Activated B cell treated with CpG ODN at 0.5 μM for 24 hours (primary cell): ENCODE measurements at regions not wholly inside any gene's neighbourhood (a gene's known extent, or its start where the extent isn't known, plus 50 kb on each side); places are given as distances from the start of the nearest gene placed in this dataset.

Source experiments
- ATAC-seq: fragments of 200-7000 bp; cut with Tn5 transposase; one replicate; pipeline ENCODE4 v1.10.0; 2021; ENCODE audit warnings: low read depth, mild to moderate bottlenecking, moderate library complexity
- CTCF ChIA-PET: fragments of 350-600 bp; sonication (Branson Sonifier 250); formaldehyde crosslinking; loops from one replicate; lab custom pipeline; 2021; ENCODE audit warnings: antibody characterized with exemption; lab: Charles Lee
- POLR2A ChIA-PET: fragments of 350-600 bp; sonication (Branson Sonifier 250); formaldehyde crosslinking; loops from one replicate; lab custom pipeline; 2021; ENCODE audit warnings: antibody characterized with exemption; lab: Charles Lee
- DNase-seq: peaks from one replicate; pipeline ENCODE4 v3.0.0; 2022
- H3K27ac Mint-ChIP-seq: one replicate; pipeline ENCODE4 v1.8.0; 2020; ENCODE audit warnings: mixed read lengths
- H3K27me3 Mint-ChIP-seq: one replicate; pipeline ENCODE4 v1.8.0; 2021; ENCODE audit warnings: mixed read lengths
- H3K36me3 Mint-ChIP-seq: one replicate; pipeline ENCODE4 v1.8.0; 2021; ENCODE audit warnings: low read depth, mixed read lengths
- H3K4me1 Mint-ChIP-seq: one replicate; pipeline ENCODE4 v1.8.0; 2021; ENCODE audit warnings: mixed read lengths
- H3K4me3 Mint-ChIP-seq: one replicate; pipeline ENCODE4 v1.8.0; 2020; ENCODE audit warnings: mild to moderate bottlenecking, mixed read lengths
- H3K9me3 Mint-ChIP-seq: one replicate; pipeline ENCODE4 v1.8.0; 2020; ENCODE audit warnings: mixed read lengths
- intact Hi-C: fragments of 100-400 bp; cut with micrococcal nuclease; formaldehyde crosslinking; loops from one replicate; pipeline ENCODE4 v1.15.1; 2024
- TF ChIP-seq, protein P1 (sequence below): fragments of 200-600 bp; IDR thresholded peaks from one replicate; pipeline ENCODE4 v1.8.0; 2022; ENCODE audit warnings: antibody characterized with exemption, mild to moderate bottlenecking

DNA sequence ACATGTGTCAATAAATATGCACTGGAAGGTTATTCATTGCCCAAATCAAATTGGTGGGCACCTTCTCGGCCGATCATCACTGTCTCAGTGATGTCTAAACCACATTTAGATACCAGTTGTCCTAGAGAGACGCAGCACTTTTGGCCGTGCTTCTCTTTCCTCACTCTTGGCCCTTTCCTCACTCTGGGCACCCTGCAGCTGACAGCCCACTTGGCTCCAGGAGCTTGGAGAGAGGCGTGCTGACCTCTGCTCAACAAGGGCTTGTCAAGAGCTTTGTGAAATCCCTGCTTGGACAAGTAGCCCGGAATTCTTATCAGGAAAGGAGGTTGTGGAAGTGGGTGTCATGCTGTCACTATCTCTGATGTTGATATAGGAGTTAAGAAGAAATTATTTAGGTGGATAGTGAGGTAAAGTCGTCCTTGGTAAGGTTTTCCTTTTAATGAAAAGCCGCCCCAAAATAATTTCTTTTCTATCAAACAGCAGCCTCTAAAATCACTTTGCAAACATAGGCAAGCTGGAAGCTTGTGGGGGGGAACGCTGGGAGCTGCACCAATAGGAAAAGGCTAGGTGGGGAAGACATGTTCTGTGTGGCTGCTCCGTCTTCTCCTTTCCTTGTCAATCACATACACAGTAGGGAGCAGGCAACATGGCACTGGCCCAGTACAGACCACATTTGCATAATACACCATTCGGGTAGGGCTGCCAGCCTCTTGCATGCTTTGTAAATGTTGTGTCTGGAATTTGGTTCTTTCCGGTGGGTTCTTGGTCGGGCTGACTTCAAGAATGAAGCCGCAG, 126.8 kb upstream of the UBE3A start:
- POLR2A ChIA-PET: no interaction called here
- Mint-ChIP-seq H3K27ac (no peak overlapping the region), H3K36me3 (no peaks in the 10 kb centered on the region), H3K4me1 (no peaks in the 10 kb centered on the region), H3K4me3 (no peak overlapping the region), H3K9me3 (peaks cover 5% of the 10 kb centered on the region), H3K27me3 (no peaks in the 10 kb centered on the region)
- TF ChIP-seq, protein P1, sequence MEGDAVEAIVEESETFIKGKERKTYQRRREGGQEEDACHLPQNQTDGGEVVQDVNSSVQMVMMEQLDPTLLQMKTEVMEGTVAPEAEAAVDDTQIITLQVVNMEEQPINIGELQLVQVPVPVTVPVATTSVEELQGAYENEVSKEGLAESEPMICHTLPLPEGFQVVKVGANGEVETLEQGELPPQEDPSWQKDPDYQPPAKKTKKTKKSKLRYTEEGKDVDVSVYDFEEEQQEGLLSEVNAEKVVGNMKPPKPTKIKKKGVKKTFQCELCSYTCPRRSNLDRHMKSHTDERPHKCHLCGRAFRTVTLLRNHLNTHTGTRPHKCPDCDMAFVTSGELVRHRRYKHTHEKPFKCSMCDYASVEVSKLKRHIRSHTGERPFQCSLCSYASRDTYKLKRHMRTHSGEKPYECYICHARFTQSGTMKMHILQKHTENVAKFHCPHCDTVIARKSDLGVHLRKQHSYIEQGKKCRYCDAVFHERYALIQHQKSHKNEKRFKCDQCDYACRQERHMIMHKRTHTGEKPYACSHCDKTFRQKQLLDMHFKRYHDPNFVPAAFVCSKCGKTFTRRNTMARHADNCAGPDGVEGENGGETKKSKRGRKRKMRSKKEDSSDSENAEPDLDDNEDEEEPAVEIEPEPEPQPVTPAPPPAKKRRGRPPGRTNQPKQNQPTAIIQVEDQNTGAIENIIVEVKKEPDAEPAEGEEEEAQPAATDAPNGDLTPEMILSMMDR: no peak
- ATAC-seq: no peak
- intact Hi-C loops: no loop called here
- CTCF ChIA-PET: no interaction called here
- DNase-seq: no peak

DNA sequence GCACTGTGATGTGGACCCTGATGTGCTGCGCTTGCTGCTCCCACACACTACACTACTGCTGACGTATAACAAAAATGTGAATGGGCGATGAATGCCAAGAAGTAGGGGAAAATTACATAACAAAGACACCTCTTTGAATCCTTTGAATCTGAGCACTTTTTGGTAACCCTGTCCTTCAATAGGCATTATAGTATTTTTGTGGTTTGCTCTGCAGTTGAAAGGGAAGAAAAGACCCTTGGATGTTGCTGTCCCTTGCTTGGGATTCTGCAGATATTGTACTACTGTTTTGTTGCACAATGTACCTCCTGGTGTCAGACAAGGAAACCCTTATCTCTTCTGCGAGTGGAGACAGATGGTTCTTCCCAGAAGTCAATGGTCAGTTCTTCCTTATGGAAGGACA, 124.8 kb upstream of the UBE3A start:
- TF ChIP-seq, protein P1: no peak
- ChIA-PET POLR2A (no interaction called here), CTCF (no interaction called here)
- no peak overlapping the region for H3K4me3 Mint-ChIP-seq
- no peak for DNase-seq
- H3K27ac Mint-ChIP-seq: no peak overlapping the region
- intact Hi-C loops: no loop called here
- ATAC-seq: no peak
- H3K4me1 Mint-ChIP-seq: no peaks in the 10 kb centered on the region
- no peaks in the 10 kb centered on the region for H3K27me3 Mint-ChIP-seq
- H3K9me3 Mint-ChIP-seq: peaks cover 5% of the 10 kb centered on the region
- H3K36me3 Mint-ChIP-seq: no peaks in the 10 kb centered on the region

DNA sequence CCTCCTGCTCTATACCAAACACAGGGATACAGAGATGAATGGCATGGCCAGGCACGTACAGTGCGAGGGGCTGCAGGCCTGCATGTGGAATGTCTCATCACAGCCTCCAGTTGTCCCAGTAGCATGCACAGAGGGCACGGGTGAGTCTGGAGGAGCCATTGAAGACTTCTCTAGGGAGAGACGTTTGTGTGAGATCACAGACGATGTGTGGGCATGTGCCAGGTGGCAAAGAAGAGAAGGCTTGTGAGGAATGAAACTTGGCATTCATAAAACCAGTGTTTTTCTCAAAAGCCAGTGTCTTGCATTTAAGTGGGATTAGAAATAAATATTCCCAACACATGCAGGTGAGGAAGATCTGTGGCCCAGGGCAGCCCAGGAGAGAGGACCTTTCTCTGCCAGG, 119.1 kb upstream of the UBE3A start:
- no peak overlapping the region for H3K4me3 Mint-ChIP-seq
- DNase-seq (no peak), ATAC-seq (no peak)
- H3K9me3 Mint-ChIP-seq: no peaks in the 10 kb centered on the region
- intact Hi-C loops: no loop called here
- POLR2A ChIA-PET: no interaction called here
- CTCF ChIA-PET: no interaction called here
- TF ChIP-seq, protein P1: no peak
- no peaks in the 10 kb centered on the region for H3K36me3 Mint-ChIP-seq
- H3K27ac Mint-ChIP-seq: no peak overlapping the region
- H3K27me3 Mint-ChIP-seq: no peaks in the 10 kb centered on the region
- no peaks in the 10 kb centered on the region for H3K4me1 Mint-ChIP-seq

DNA sequence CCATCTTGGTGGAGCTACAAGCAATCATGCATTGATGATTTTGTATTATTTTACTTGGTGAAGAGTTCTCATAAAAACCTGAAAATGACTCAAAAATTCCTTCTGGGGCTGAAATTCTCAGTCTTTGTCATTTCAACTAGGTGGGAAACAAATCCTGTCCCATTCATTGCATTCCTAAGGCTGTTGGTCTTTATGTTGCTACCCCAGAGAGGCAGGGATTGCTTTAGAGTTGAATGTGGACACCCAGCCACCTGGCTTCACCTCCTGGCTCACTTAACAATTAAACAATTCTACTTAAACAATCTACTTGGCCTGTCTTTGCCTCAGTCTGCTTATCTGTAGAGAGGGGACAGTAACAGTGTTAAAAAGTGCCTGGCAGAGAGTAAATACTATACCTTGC, 117.3 kb upstream of the UBE3A start:
- peaks cover 2% of the 10 kb centered on the region for H3K9me3 Mint-ChIP-seq
- H3K4me1 Mint-ChIP-seq: no peaks in the 10 kb centered on the region
- DNase-seq: no peak
- H3K4me3 Mint-ChIP-seq: no peak overlapping the region
- no peaks in the 10 kb centered on the region for H3K27me3 Mint-ChIP-seq
- TF ChIP-seq, protein P1: no peak
- CTCF ChIA-PET: no interaction called here
- H3K36me3 Mint-ChIP-seq: no peaks in the 10 kb centered on the region
- H3K27ac Mint-ChIP-seq: no peak overlapping the region
- ATAC-seq: no peak
- POLR2A ChIA-PET: no interaction called here
- intact Hi-C loops: no loop called here

DNA sequence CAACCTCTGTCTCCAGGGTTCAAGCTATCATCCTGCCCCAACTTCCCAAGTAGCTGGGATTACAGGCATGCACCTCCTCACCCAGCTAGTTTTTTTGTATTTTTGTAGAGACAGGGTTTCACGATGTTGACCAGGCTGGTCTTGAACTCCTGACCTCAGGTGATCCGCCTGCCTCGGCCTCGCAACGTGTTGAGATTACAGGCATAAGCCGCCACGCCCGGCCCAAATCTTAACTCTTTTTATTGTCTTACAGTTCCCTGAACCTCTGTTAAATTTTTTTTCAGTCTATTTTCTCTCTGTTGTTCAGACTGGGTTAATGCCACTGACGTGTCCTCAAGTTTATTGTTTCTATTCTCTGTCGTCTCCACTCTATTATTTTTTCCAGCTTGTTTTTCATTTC, 115.8 kb upstream of the UBE3A start:
- peaks cover 2% of the 10 kb centered on the region for H3K9me3 Mint-ChIP-seq
- CTCF ChIA-PET: no interaction called here

More for the DNA sequence above, 115.8 kb upstream of the UBE3A start:
- H3K27me3 Mint-ChIP-seq: no peaks in the 10 kb centered on the region
- intact Hi-C loops: no loop called here
- H3K4me1 Mint-ChIP-seq: no peaks in the 10 kb centered on the region
- TF ChIP-seq, protein P1: no peak
- no peak overlapping the region for H3K4me3 Mint-ChIP-seq
- no peak overlapping the region for H3K27ac Mint-ChIP-seq
- POLR2A ChIA-PET: no interaction called here
- ATAC-seq (no peak), DNase-seq (no peak)
- no peaks in the 10 kb centered on the region for H3K36me3 Mint-ChIP-seq
